ENCODE measurements at regions not wholly inside any gene's neighbourhood (a gene's known extent, or its start where the extent isn't known, plus 50 kb on each side); places are given as distances from the start of the nearest gene placed in this dataset.

- TF ChIP-seq CTCF (IDR thresholded peaks at IDR 0.05): no peak
Measured at GRCh38 chr1:115577513-115577912, 64.3 kb upstream of the VANGL1 start.

- no peak for TF ChIP-seq CTCF (IDR thresholded peaks at IDR 0.05)
Measured at GRCh38 chr1:115575661-115576060, 66.1 kb upstream of the VANGL1 start.

- TF ChIP-seq CTCF (IDR thresholded peaks at IDR 0.05): no peak
Measured at GRCh38 chr1:115572710-115573109, 69.1 kb upstream of the VANGL1 start.

- TF ChIP-seq CTCF (IDR thresholded peaks at IDR 0.05): no peak
Measured at GRCh38 chr1:115567431-115567830, 74.3 kb upstream of the VANGL1 start.

- TF ChIP-seq CTCF (IDR thresholded peaks at IDR 0.05): no peak
Measured at GRCh38 chr1:115565791-115566190, 76.0 kb upstream of the VANGL1 start.

- TF ChIP-seq CTCF (IDR thresholded peaks at IDR 0.05): no peak
Measured at GRCh38 chr1:115565353-115565752, 76.4 kb upstream of the VANGL1 start.

GRCh38 chr1:115564201-115564600, 77.6 kb upstream of the VANGL1 start:
- TF ChIP-seq CTCF (IDR thresholded peaks at IDR 0.05): no peak

GRCh38 chr1:115560027-115560426, 81.7 kb upstream of the VANGL1 start:
- TF ChIP-seq CTCF (IDR thresholded peaks at IDR 0.05): no peak

All from LNCAP (cell line).